Epithelial cell of esophagus (primary cell): ENCODE measurements at regions not wholly inside any gene's neighbourhood (a gene's known extent, or its start where the extent isn't known, plus 50 kb on each side); places are given as distances from the start of the nearest gene placed in this dataset.

Experiments used
- DNase-seq: peaks from one replicate; pipeline ENCODE4 v3.0.0; 2010; ENCODE audit warnings: low read depth
- H3K4me3 ChIP-seq: 2 replicates; pipeline ENCODE4 v1.5.1; 2011; ENCODE audit warnings: mild to moderate bottlenecking, low read length, control low read depth
- TF ChIP-seq, protein P1 (sequence below): IDR thresholded peaks from 2 replicates; pipeline ENCODE4 v1.5.1; 2011; ENCODE audit warnings: low read depth, mild to moderate bottlenecking, low read length, control low read depth, inconsistent platforms; ENCODE audit not compliant: insufficient read depth; ENCODE audit errors: missing control alignments

DNA sequence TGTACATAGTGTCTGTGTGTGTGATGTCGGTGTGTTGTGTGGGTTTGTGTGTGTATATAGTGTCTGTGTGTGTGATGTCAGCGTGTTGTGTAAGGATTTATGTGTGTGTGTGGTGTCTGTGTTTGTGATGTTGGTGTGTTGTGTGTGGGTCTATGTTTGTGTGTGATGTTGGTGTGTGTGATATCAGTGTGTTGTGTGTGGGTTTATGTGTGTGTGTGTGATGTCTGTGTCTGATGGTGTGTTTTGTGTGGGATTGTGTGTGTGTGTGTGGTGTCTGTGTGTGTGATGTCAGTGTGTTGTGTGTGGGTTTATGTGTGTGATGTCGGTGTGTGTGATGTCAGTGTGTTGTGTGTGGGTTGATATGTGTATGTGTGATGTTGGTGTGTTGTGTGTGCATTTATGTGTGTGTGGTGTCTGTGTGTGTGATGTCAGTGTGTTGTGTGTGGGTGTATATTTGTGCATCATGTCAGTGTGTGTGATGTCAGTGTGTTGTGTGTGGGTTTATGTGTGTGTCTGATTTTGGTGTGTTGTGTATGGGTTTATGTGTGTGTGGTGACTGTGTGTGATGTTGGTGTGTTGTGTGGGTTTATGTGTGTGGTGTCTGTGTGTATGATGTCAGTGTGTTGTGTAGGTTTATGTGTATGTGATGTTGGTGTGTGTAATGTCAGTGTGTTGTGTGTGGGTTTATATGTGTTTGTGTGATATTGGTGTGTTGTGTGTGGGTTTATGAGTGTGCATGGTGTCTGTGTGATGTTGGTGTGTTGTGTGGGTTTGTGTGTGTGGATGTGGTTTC, 102.4 kb upstream of the CD93 start:
- peak overlapping the region; percentile 38 for H3K4me3 ChIP-seq
- TF ChIP-seq, protein P1, sequence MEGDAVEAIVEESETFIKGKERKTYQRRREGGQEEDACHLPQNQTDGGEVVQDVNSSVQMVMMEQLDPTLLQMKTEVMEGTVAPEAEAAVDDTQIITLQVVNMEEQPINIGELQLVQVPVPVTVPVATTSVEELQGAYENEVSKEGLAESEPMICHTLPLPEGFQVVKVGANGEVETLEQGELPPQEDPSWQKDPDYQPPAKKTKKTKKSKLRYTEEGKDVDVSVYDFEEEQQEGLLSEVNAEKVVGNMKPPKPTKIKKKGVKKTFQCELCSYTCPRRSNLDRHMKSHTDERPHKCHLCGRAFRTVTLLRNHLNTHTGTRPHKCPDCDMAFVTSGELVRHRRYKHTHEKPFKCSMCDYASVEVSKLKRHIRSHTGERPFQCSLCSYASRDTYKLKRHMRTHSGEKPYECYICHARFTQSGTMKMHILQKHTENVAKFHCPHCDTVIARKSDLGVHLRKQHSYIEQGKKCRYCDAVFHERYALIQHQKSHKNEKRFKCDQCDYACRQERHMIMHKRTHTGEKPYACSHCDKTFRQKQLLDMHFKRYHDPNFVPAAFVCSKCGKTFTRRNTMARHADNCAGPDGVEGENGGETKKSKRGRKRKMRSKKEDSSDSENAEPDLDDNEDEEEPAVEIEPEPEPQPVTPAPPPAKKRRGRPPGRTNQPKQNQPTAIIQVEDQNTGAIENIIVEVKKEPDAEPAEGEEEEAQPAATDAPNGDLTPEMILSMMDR: no peak
- no peak for DNase-seq

DNA sequence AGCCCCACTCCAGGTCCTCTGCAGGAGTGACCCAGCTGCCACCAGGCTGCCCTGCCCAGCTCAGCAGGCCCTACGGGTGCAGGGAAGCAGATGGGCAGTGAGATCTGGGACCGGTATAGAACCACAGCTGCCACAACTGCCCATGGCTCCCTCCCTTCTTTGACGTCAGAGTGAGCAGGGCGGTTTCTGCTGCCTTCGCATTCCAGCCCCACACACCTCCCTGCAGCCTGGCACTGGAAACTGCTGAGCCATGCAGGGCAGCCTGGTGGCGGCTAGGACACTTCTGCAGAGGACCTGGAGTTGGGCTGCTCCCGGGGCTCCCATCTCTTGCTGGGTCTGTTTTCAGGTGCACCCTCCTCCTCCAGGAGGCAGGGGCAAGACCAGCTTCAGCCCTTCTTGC, 101.6 kb upstream of the CD93 start:
- TF ChIP-seq, protein P1: peak; percentile 13
- peak; percentile 33 for DNase-seq

DNA sequence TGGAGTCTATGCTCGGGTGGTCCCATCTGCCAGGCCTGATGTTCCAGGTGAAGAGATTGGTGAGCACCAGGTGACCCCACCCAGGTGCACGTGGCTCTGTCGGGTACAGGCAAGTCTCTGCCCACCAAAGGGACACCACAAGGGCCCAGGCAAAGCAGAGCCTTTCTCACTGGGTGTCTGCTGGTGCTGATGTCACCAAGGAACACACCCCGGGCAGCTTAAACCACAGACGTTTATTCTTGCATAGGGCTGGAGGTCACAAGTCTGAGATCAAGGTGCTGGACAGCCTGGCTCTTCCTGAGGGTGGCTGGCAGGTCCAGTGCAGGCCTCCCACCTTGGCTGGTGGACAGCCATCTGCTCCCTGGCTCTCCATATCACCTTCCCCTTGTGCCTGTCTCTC, 100.7 kb upstream of the CD93 start:
- H3K4me3 ChIP-seq: no peak overlapping the region
- DNase-seq: no peak
- TF ChIP-seq, protein P1: no peak

More for the DNA sequence above, 101.6 kb upstream of the CD93 start:
- peak overlapping the region; percentile 38 for H3K4me3 ChIP-seq

DNA sequence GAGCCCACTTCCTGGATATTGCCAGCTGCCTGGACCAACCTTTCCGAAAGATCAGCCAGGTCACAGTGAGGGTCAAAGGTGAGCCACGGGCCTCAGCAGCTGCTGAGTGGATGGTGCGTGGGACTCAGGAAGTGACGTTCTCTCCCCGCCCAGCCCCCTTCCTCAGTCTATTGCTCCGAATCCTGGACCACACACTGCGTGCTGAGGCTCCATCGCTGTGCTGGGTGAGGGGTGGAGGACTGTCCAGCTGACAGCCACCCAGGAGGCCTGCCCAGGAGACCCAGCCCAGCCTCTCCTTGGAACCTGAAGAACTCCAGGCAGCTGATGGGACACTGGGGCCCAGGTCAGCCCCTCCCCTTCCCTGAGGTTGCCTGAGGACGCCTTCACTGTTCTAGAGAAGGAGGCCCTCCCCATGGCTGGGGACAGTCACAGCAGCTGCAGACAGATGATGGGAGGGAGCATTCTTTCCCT, 94.4 kb upstream of the CD93 start:
- DNase-seq: no peak
- no peak overlapping the region for H3K4me3 ChIP-seq
- TF ChIP-seq, protein P1: no peak

DNA sequence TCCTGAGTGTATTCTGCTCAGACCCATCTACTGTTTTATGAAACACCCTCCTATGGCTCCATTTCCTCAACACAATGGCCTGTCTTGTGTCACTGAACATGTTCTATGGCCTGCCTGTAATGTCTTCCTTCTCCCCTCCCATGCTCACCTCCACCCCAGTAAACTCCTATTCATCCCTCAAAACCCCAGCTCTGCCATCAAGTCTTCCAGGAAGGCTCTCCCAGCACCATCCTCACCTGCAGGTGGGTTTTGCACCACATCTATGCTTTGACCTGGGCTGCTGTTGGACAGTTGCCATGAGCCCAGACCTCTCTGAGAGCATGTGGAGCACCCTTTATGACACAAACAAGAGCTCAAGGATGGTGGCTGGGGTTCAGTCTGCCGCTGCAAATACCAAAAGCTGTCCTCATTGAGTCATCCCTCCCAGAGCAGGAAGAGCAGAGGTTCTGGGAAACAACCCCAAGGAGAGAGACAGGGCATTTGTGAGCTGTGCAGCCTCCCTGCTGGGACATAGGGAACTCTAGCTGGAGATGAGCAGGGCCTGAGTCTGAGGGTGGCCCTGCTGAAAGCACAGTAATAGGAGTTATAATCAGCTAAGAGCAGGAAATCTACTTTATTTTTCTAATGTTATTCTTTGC, 93.8 kb upstream of the CD93 start:
- DNase-seq: no peak
- TF ChIP-seq, protein P1: no peak
- H3K4me3 ChIP-seq: no peak overlapping the region

DNA sequence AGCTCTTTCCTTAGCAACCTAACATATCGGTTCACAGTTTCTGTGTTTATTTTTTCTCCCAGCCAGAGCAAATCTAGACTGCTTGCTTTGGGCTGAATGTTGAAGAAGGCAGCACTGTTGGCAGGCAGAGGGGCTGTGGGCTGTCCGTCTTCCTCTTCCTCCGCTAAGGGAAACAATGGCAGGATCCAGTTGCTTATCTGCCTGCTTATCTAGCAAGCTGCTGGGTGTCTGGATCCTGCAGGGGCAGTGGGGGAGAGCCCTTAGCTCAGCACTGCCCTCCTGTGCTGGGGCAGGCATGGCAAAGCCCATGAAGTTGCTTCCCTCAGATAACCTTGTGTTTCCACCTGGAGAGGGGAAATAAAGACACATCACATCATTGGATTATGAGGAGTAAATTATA, 92.7 kb upstream of the CD93 start:
- H3K4me3 ChIP-seq: no peak overlapping the region
- TF ChIP-seq, protein P1: no peak
- no peak for DNase-seq
